ENCODE measurements at regions not wholly inside any gene's neighbourhood (a gene's known extent, or its start where the extent isn't known, plus 50 kb on each side); places are given as distances from the start of the nearest gene placed in this dataset.

DNA sequence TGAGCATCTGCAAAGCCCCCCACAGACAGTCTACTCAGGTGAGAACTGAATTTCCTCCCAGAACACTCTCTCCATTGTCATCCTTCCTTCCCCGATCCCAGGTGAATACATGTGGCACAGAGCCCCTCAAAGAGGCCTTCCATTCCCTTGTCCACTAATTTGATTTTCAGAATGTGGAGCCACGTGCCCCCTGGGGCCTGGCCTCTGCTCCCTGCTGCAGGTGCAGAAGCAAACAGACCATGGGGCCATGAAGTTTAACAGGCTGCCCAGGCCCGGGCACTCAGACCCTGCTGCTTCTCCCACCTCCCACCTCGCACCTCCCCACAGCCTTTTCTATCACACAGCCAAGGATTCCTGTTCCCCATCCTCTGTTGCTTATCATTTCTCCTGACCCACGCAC lies 243.8 kb upstream of the RAB4A start:
- TF ChIP-seq, protein P1, sequence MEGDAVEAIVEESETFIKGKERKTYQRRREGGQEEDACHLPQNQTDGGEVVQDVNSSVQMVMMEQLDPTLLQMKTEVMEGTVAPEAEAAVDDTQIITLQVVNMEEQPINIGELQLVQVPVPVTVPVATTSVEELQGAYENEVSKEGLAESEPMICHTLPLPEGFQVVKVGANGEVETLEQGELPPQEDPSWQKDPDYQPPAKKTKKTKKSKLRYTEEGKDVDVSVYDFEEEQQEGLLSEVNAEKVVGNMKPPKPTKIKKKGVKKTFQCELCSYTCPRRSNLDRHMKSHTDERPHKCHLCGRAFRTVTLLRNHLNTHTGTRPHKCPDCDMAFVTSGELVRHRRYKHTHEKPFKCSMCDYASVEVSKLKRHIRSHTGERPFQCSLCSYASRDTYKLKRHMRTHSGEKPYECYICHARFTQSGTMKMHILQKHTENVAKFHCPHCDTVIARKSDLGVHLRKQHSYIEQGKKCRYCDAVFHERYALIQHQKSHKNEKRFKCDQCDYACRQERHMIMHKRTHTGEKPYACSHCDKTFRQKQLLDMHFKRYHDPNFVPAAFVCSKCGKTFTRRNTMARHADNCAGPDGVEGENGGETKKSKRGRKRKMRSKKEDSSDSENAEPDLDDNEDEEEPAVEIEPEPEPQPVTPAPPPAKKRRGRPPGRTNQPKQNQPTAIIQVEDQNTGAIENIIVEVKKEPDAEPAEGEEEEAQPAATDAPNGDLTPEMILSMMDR (IDR thresholded peaks at IDR 0.05; ENCODE audit: low read depth, low read length): no peak
- no peak for TF ChIP-seq EZH2phosphoT487 (IDR thresholded peaks at IDR 0.05; ENCODE audit: low read depth)

Measured in OCI-LY3 (cell line).